OCI-M1 (cell line): ENCODE measurements at regions not wholly inside any gene's neighbourhood (a gene's known extent, or its start where the extent isn't known, plus 50 kb on each side); places are given as distances from the start of the nearest gene placed in this dataset.

Experiments
- DNase-seq: peaks from one replicate; lab custom pipeline; 2025; lab: John Stamatoyannopoulos, UW

DNA sequence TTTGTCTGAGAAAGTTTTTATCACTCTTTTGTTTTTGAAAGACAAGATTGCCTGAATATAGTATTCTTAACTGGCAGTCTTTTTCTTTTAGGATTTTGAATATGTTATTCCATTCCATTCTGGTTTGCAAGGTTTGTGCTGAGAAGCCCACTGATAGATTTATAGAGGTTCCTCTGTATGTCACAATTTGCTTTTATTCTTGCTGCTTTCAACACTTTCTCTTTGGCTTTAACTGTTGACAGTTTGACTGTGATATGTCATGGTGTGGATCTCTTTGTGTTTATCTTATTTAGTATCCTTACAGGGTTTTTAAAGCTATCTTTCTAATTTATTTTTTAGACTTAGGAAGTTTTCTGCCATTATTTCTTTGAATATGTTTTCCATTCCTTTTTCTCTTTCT lies 331.2 kb upstream of the ATP11B start:
- DNase-seq = no peak

- DNase-seq = no peak
These were observed 328.7 kb upstream of the ATP11B start for GRCh38 chr3:182464513-182465145.

DNA sequence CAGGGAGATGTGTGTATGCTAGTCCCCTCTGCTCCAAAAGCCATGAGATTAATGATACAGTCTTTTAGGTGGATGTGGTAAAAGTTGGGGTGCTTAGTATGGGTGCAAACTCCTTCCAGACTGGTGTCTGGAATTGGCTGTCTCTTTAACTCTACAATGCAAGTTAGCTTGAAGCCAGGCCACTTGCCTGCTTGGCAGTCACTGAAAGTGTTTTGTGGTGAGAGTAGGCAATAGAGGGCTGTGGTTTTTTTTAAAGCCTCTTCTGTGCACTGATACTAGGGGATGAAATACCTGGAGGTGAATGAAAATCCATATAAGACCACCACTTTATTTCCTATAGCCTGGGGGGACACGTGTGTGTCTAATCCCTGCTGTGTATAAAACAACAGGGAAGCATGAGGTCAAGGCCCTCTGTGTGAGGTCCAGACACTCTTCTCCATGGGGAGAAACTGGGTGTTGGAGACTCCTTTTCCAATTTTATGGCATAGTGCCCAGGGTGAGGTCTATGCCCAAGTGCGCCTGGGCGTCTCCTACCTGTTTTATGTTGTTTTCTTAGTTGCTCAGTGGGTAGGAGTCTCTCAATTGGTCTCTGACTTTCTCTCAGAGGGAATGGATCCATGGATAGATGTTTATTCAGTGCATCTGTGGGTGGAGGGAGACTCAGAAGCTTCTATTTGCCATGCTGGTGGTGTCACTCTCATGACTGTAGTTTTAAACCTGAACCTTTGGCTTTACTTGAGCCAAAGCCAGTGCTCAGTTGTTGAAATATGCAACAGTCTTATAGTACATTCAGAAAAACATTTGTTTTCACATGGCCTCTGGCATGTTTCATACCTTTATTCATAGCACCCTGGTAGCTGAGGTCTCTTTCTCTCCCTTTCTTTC lies 327.8 kb upstream of the ATP11B start:
- no peak for DNase-seq

DNA sequence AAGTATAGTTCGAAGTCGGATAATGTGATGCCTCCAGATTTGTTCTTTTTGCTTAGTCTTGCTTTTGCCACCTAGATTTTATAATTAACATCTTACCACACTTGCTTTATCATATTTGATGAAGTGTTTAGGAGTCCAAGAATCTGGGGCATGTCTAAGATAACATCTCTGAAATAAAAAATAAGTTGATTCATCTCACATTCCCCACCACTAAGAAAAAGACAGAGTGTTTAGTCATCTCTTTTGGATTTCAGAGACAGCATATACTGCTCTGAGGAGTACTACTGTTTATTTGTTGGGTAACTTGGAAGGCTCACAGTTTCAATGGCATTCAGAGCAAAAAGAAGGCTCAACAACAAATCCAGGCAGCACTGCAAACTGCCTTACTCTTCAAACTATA lies 324.2 kb upstream of the ATP11B start:
- no peak for DNase-seq

DNA sequence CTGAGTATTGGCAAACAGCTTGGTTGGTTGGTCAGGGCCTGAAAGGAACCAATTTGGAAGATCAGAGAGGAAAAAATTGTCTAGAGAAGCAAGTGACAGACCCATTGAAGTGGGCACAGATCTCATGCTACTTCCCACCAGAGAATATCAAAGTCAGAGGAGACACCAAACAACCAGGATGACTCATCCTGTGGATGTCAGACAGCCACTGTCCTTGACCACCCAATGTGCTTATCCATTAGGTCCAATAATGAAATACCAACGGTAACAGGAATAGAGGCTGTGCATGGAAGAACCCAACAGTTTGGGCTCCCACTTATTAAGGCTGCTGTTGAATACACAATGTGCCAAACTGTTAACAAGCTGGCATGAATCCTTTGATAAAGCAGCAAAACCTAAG lies 323.1 kb upstream of the ATP11B start:
- DNase-seq = no peak

- DNase-seq = no peak
These were observed 320.1 kb upstream of the ATP11B start for GRCh38 chr3:182473191-182473710.

DNA sequence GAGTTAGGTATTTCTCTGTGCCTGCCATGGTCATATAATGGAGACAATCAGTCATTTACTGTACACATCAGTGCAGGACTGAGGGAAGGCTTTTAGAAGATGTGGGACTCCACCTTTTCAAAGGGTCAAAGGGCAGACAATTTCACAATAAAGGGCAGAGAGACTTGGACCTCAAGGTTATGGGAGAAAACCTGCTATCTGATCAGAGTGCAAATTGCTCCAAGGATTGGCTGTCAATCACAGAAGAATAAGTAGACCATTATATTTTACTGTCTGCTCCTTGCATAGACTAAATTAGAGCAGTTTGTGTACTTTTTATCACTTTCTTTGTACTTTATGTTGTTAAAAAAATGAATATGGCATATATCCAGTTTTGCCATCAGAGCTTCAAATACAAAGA lies 314.9 kb upstream of the ATP11B start:
- DNase-seq = no peak

- DNase-seq = no peak
These were observed 313.6 kb upstream of the ATP11B start for GRCh38 chr3:182479419-182480336.

DNA sequence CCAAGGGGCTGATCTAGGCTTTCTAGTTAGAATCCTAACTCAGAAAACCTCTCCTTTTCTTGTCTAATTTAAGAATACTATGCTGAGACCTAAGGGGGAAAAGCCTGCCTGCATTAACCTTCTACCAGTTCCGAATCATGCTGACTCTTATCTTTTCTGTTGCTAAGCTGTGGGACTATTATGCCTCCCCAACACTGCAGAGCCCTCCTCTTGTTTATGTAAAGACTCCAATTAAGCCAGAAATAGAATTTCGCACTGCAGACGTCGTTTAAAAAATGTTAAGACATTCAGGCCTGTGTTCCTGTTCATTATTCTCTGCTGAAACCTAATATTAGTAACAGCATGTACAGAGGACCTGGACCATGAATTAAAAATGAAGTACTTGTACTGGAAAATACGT lies 310.6 kb upstream of the ATP11B start:
- DNase-seq = no peak

DNA sequence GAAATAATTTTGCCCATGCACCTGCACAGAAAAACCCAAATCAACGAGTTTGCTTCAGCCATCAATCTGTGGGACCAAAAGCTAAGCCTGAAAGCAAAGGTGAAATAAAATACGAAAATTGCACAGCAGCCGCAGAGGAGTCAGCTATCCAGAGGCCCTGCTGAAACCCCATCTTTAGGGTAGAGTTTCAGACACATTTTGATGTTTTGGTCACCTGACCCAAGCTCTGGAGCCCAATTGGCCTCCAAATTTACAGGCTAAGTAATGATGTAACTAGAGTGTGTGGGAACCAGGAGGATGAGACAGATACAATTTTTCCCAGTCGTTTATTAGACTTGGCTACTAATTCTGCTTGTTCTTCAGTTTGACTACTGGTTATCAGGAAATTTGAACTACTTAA lies 308.6 kb upstream of the ATP11B start:
- no peak for DNase-seq

GRCh38 chr3:182485301-182485700 lies 308.0 kb upstream of the ATP11B start:
- no peak for DNase-seq

GRCh38 chr3:182486463-182486862 lies 306.8 kb upstream of the ATP11B start:
- DNase-seq = no peak

- DNase-seq = no peak
These were observed 306.2 kb upstream of the ATP11B start for GRCh38 chr3:182487143-182487542.

- DNase-seq = no peak
These were observed 305.7 kb upstream of the ATP11B start for GRCh38 chr3:182487611-182488010.

DNA sequence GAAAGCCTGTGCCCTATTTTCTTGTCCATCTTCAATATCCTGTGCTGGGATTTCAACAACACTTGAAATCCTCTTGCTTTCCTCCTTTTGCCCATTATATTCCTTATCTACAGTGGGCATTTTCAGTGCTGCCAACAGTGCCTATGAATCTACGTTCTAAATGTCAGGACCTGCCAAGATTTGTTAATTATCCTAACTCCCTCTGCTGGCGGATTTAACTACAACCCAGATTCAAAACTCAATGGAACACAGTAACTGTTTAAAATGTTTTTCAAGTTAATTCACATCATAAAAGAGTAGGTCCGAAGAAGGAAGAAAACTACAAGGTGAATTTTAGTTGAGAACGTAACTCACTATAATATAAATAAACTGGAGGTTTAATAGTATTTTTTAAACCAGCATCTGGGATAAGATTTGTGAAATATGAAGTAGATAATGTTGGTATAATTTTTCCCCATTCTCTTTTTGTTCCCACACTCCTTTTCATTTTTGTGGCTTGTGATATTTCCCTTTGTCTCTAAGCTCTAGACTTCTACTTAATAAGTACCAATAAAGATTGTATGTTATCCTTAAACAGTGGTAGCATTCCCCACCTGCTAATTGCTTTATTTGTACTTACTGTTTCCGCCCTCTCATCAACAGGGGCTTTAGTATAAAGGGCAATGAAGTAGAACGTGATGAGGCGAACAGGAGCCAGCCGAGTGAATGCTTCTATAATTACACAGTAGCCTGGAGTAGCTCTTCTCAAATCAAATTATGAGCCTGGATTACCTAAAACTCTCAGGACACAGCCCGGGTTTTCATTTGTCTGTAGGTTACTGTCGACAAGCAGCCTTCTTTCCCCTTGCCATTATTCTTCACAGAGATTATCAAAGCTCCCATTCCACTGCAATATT lies 302.5 kb upstream of the ATP11B start:
- peak; percentile 17 for DNase-seq

DNA sequence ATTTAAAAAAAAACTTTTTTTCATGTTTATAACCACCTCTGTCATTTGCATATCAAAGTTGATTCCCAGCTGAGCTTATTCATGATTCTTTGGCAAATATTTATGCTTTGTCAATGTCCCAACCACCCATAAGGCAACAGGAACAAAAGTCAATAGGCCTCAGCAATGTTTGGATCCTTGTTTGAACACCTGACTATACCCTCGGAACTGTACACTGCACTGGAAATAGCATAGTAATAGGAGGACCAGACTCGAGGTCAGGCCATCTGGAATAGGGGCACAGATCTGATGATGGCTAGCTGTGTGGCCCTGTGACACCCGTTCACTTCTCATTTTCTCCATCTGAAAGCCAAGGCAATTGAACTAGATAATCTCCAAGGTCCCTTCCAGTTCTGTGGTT lies 301.7 kb upstream of the ATP11B start:
- no peak for DNase-seq

- DNase-seq = no peak
These were observed 300.8 kb upstream of the ATP11B start for GRCh38 chr3:182492536-182492935.

DNA sequence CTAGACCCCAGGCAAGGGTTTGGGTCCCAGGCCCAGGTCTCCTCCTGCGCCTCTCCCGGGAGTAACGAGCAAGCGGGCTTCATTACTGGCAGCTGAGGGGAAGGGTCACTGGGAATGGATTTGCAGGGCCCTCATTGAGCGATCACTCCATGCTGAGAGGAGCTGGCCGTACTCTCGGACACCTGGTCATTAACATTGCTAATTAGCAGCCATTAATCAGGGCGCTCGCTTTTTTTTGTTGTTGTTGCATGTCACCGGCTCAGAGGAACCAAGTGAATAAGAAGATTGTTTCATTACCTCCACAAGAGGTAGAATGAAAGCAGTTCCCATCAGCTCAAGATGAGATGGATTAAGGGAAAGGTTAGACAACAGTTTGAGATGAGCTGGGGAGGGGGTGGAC lies 293.0 kb upstream of the ATP11B start:
- DNase-seq = no peak

GRCh38 chr3:182501856-182502255 lies 291.4 kb upstream of the ATP11B start:
- no peak for DNase-seq

DNA sequence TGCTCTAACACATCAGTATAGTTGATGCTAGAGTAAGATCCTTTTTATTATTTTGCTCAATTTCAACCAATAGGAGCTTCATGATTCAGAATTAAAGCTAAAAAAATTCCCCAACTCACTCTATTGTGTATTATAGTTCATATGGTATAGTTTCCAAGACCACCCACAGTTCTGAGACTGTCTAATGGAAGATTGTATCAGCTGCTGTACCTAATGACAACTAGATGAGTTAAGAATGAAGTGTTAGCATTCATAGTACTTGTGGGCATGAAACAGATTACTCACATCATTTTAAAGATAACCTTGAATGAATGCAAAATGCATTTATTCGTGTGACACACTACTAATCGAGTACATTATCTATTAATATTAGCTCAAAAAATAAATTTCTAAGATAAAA lies 289.9 kb upstream of the ATP11B start:
- DNase-seq = no peak
